SU-DHL-6 (cell line): ENCODE measurements at regions not wholly inside any gene's neighbourhood (a gene's known extent, or its start where the extent isn't known, plus 50 kb on each side); places are given as distances from the start of the nearest gene placed in this dataset.

Source experiments
- H2AFZ ChIP-seq: fragments of 200-600 bp; sonication (generic); 2 replicates; pipeline ENCODE4 v1.6.1; 2014; ENCODE audit warnings: low read depth, mild to moderate bottlenecking, moderate library complexity, mixed read lengths, antibody characterized with exemption, low read length; ENCODE audit not compliant: severe bottlenecking
- H3F3A ChIP-seq: fragments of 200-600 bp; shearing (Covaris generic); 2 replicates; pipeline ENCODE4 v1.6.0; 2016; ENCODE audit warnings: antibody characterized with exemption, mild to moderate bottlenecking; ENCODE audit not compliant: insufficient read depth
- H3K27ac ChIP-seq: fragments of 200-600 bp; sonication (generic); 2 replicates; pipeline ENCODE4 v1.5.1; 2016; ENCODE audit warnings: low read depth, mild to moderate bottlenecking, low read length, moderate library complexity, mixed read lengths
- H3K27me3 ChIP-seq: fragments of 200-600 bp; sonication (generic), shearing (Covaris generic); 2 replicates; pipeline ENCODE4 v1.6.0; 2014; ENCODE audit warnings: mild to moderate bottlenecking, low read length
- H3K36me3 ChIP-seq: fragments of 200-600 bp; sonication (generic); 2 replicates; pipeline ENCODE4 v1.6.1; 2014; ENCODE audit warnings: mild to moderate bottlenecking, low read length, mixed read lengths
- H3K4me2 ChIP-seq: fragments of 300-600, 200-600 bp; shearing (Covaris generic), sonication (generic); 2 replicates; pipeline ENCODE4 v1.6.0; 2014; ENCODE audit warnings: low read length, low read depth, mild to moderate bottlenecking; ENCODE audit not compliant: poor library complexity, severe bottlenecking
- H3K4me3 ChIP-seq: fragments of 200-600 bp; sonication (generic); 2 replicates; pipeline ENCODE4 v1.5.1; 2014; ENCODE audit warnings: antibody characterized with exemption, low read length, mild to moderate bottlenecking, mixed read lengths; ENCODE audit not compliant: insufficient read depth, poor library complexity, severe bottlenecking
- H3K79me2 ChIP-seq: fragments of 200-600 bp; sonication (generic); 2 replicates; pipeline ENCODE4 v1.6.1; 2014; ENCODE audit warnings: mild to moderate bottlenecking, low read length, moderate library complexity; ENCODE audit not compliant: insufficient read depth
- H3K9ac ChIP-seq: fragments of 200-600 bp; sonication (generic); 2 replicates; pipeline ENCODE4 v1.7.0; 2014; ENCODE audit warnings: mild to moderate bottlenecking, low read length
- H3K9me2 ChIP-seq: fragments of 200-600 bp; sonication (generic); replicated peaks from 2 replicates; pipeline ENCODE4 v1.6.1; 2014; ENCODE audit warnings: low read length; ENCODE audit not compliant: insufficient read depth
- H3K9me3 ChIP-seq: fragments of 200-600 bp; sonication (generic); 2 replicates; pipeline ENCODE4 v1.6.1; 2014; ENCODE audit warnings: low read length, mixed read lengths; ENCODE audit not compliant: insufficient read depth
- H4K20me1 ChIP-seq: fragments of 200-600 bp; sonication (generic); 2 replicates; pipeline ENCODE4 v1.6.1; 2014; ENCODE audit warnings: low read depth, mild to moderate bottlenecking, antibody characterized with exemption, low read length, moderate library complexity, mixed read lengths
- CTCF ChIP-seq: fragments of 200-600 bp; sonication (generic); IDR thresholded peaks from one replicate; pipeline ENCODE4 v1.5.1; 2017; ENCODE audit warnings: antibody characterized with exemption, mild to moderate bottlenecking, low read length, moderate library complexity; ENCODE audit not compliant: insufficient read depth, poor library complexity, severe bottlenecking
- EZH2phosphoT487 ChIP-seq: fragments of 200-600 bp; sonication (generic), shearing (Covaris generic); conservative IDR thresholded peaks from 2 replicates; pipeline ENCODE4 v1.6.1; 2018; ENCODE audit warnings: mild to moderate bottlenecking, antibody characterized with exemption, low read length, moderate library complexity, mixed read lengths

DNA sequence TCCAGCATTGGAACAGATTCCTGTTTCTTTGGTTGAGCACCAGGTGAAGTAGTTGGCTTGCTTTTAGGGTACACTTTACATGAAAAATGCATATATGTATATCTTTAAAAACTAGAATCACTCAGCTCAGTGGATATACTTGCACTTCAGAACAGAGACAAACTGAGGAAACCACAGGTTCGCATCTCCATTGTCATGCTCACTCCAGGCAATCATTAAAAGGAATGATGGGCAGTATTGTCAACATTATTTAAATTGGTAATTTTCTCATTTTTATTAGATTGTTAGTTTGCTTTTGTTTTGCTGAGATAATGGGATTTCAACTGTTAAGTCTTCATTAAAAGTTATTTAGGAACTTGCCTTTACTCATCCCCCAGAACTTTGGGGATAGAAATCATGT lies 71.0 kb upstream of the NELL2 start:
- no peak overlapping the region for H3K4me2 ChIP-seq
- TF ChIP-seq CTCF (no peak), EZH2phosphoT487 (no peak)
- no peaks in the 10 kb centered on the region for H3K27me3 ChIP-seq
- H4K20me1 ChIP-seq = no peaks in the 10 kb centered on the region
- no peaks in the 10 kb centered on the region for H3K9me3 ChIP-seq
- no peak overlapping the region for H3K4me3 ChIP-seq
- no peaks in the 10 kb centered on the region for H3K36me3 ChIP-seq
- H3K9me2 ChIP-seq = no peaks in the 10 kb centered on the region
- H3F3A ChIP-seq = no peaks in the 10 kb centered on the region
- H3K9ac ChIP-seq = no peak overlapping the region
- no peaks in the 10 kb centered on the region for H3K79me2 ChIP-seq
- H2AFZ ChIP-seq = no peak overlapping the region
- H3K27ac ChIP-seq = no peak overlapping the region

GRCh38 chr12:44942714-44943113 lies 66.6 kb upstream of the NELL2 start:
- Histone ChIP-seq H3K4me2 (no peak overlapping the region), H3K4me3 (no peak overlapping the region), H3K9me3 (no peaks in the 10 kb centered on the region), H3K36me3 (no peaks in the 10 kb centered on the region), H3F3A (no peaks in the 10 kb centered on the region), H4K20me1 (no peaks in the 10 kb centered on the region), H3K27ac (no peak overlapping the region), H3K9me2 (no peaks in the 10 kb centered on the region), H3K9ac (no peak overlapping the region), H3K79me2 (no peaks in the 10 kb centered on the region), H2AFZ (no peak overlapping the region), H3K27me3 (no peaks in the 10 kb centered on the region)
- TF ChIP-seq CTCF (no peak), EZH2phosphoT487 (no peak)

GRCh38 chr12:44930972-44931600 lies 55.0 kb upstream of the NELL2 start:
- Histone ChIP-seq H3K27ac (no peak overlapping the region), H2AFZ (peak overlapping the region; percentile 64), H3K4me3 (no peak overlapping the region), H3K9me3 (no peaks in the 10 kb centered on the region), H3K4me2 (peak overlapping the region; percentile 39), H3K27me3 (no peaks in the 10 kb centered on the region), H4K20me1 (no peaks in the 10 kb centered on the region), H3F3A (no peaks in the 10 kb centered on the region), H3K79me2 (no peaks in the 10 kb centered on the region), H3K9ac (no peak overlapping the region; the same call in 1 of the 2 replicates), H3K9me2 (no peaks in the 10 kb centered on the region), H3K36me3 (no peaks in the 10 kb centered on the region)
- no peak for TF ChIP-seq EZH2phosphoT487
- peak; percentile 41 for TF ChIP-seq CTCF
